ENCODE measurements at regions not wholly inside any gene's neighbourhood (a gene's known extent, or its start where the extent isn't known, plus 50 kb on each side); places are given as distances from the start of the nearest gene placed in this dataset.

DNA sequence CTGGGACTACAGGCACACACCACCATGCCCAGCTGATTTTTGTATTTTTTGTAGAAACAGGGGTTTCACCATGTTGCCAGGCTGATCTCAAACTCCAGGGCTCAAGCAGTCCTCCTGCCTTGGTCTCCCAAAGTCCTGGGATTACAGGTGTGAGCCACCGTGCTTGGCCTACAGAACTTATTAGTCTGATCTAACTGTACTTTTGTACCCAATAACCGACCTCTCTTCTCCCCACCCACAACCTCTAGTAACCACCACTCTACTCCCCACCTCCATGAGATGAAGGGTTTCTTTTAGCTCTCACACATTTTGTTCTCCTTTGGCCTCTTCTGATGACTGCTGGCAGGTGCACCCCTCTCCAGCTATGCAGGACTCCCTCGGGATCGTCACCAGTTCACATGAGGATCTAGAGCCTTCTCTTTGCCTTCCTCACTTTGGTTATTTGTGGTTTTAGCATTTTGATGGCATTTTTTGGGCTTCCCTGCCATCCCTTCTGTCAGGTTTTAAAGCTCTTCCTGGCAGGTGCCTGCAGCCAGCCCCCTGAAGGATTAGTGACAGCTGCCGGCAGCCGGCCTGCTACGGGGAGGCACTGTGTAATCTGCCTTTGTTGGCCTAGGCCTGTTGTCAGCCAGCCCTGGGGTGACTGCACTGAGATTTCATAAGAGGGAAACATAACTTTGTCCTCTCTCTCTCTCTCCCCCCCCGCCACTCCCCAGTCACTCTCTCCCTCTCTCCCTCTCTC is 99.8 kb upstream of the ATP1A1 start:
- TF ChIP-seq EZH2 (IDR thresholded peaks at IDR 0.05), result no peak
- TF ChIP-seq POLR2AphosphoS5 (IDR thresholded peaks at IDR 0.05; ENCODE audit: borderline replicate concordance, low read depth, low read length), result no peak

Measured in SK-N-MC (cell line).